ES-I3 (cell line): ENCODE measurements at regions not wholly inside any gene's neighbourhood (a gene's known extent, or its start where the extent isn't known, plus 50 kb on each side); places are given as distances from the start of the nearest gene placed in this dataset.
"Not testable (repeated sequence)": the region's sequence is repeated elsewhere in the genome, so short reads cannot be mapped to it uniquely, and the experiment has no call there.

Experiments
- H3K36me3 ChIP-seq: 2 replicates; pipeline ENCODE4 v1.6.1; 2013; ENCODE audit warnings: mild to moderate bottlenecking, low read length, control low read depth, moderate library complexity; ENCODE audit not compliant: insufficient read depth
- H3K4me1 ChIP-seq: 2 replicates; pipeline ENCODE4 v1.6.1; 2013; ENCODE audit warnings: mild to moderate bottlenecking, control low read depth, low read length; ENCODE audit not compliant: insufficient read depth
- H3K9ac ChIP-seq: 2 replicates; pipeline ENCODE4 v1.6.1; 2013; ENCODE audit warnings: low read depth, mild to moderate bottlenecking, low read length, moderate library complexity
- H3K9me3 ChIP-seq: 2 replicates; pipeline ENCODE4 v1.6.1; 2013; ENCODE audit warnings: mild to moderate bottlenecking, low read length, moderate library complexity; ENCODE audit not compliant: control insufficient read depth, insufficient read depth

GRCh38 chr2:8606649-8607550, 75.0 kb upstream of the ID2 start:
- Histone ChIP-seq H3K36me3 (no peaks in the 10 kb centered on the region), H3K9me3 (no peaks in the 10 kb centered on the region; the same call in 1 of the 2 replicates), H3K4me1 (peaks cover 6% of the 10 kb centered on the region; the same call in 1 of the 2 replicates), H3K9ac (no peak overlapping the region)

GRCh38 chr2:8607606-8608005, 74.2 kb upstream of the ID2 start:
- H3K4me1 ChIP-seq: peaks cover 6% of the 10 kb centered on the region; the same call in 1 of the 2 replicates
- H3K36me3 ChIP-seq: no peaks in the 10 kb centered on the region
- no peak overlapping the region for H3K9ac ChIP-seq
- H3K9me3 ChIP-seq: no peaks in the 10 kb centered on the region; the same call in 1 of the 2 replicates

GRCh38 chr2:8608411-8608954, 73.4 kb upstream of the ID2 start:
- Histone ChIP-seq H3K9me3 (no peaks in the 10 kb centered on the region; the same call in 1 of the 2 replicates), H3K9ac (no peak overlapping the region), H3K4me1 (peaks cover 6% of the 10 kb centered on the region; the same call in 1 of the 2 replicates), H3K36me3 (no peaks in the 10 kb centered on the region)

- H3K36me3 ChIP-seq: no peaks in the 10 kb centered on the region
- no peaks in the 10 kb centered on the region; the same call in 1 of the 2 replicates for H3K9me3 ChIP-seq
- no peak overlapping the region for H3K9ac ChIP-seq
- H3K4me1 ChIP-seq: peaks cover 6% of the 10 kb centered on the region; the same call in 1 of the 2 replicates
These were observed 72.5 kb upstream of the ID2 start for GRCh38 chr2:8609357-8609811.

- not testable (repeated sequence) for H3K9me3 ChIP-seq, H3K9ac ChIP-seq, H3K4me1 ChIP-seq
These were observed 71.1 kb upstream of the ID2 start for GRCh38 chr2:8610775-8611174.

GRCh38 chr2:8611246-8611645, 70.6 kb upstream of the ID2 start:
- Histone ChIP-seq H3K36me3 (no peaks in the 10 kb centered on the region), H3K9me3 (no peaks in the 10 kb centered on the region; the same call in 1 of the 2 replicates), H3K4me1 (peaks cover 6% of the 10 kb centered on the region; the same call in 1 of the 2 replicates), H3K9ac (no peak overlapping the region)

More at GRCh38 chr2:8610775-8611174, 71.1 kb upstream of the ID2 start:
- H3K36me3 ChIP-seq: not testable (repeated sequence)

- Histone ChIP-seq H3K4me1 (peaks cover 6% of the 10 kb centered on the region; the same call in 1 of the 2 replicates), H3K36me3 (no peaks in the 10 kb centered on the region), H3K9me3 (no peaks in the 10 kb centered on the region; the same call in 1 of the 2 replicates), H3K9ac (no peak overlapping the region)
These were observed 70.2 kb upstream of the ID2 start for GRCh38 chr2:8611700-8612099.

- Histone ChIP-seq H3K4me1 (peaks cover 6% of the 10 kb centered on the region; the same call in 1 of the 2 replicates), H3K9me3 (no peaks in the 10 kb centered on the region; the same call in 1 of the 2 replicates), H3K9ac (no peak overlapping the region), H3K36me3 (no peaks in the 10 kb centered on the region)
These were observed 69.1 kb upstream of the ID2 start for GRCh38 chr2:8612734-8613179.

- H3K9ac ChIP-seq, H3K4me1 ChIP-seq, H3K36me3 ChIP-seq, H3K9me3 ChIP-seq: not testable (repeated sequence)
These were observed 68.5 kb upstream of the ID2 start for GRCh38 chr2:8613207-8613999.

- no peak overlapping the region for H3K9ac ChIP-seq
- H3K9me3 ChIP-seq: no peaks in the 10 kb centered on the region; the same call in 1 of the 2 replicates
- H3K4me1 ChIP-seq: peaks cover 4% of the 10 kb centered on the region; the same call in 1 of the 2 replicates
- H3K36me3 ChIP-seq: no peaks in the 10 kb centered on the region
These were observed 67.2 kb upstream of the ID2 start for GRCh38 chr2:8614646-8615045.

- Histone ChIP-seq H3K36me3 (no peaks in the 10 kb centered on the region), H3K9ac (no peak overlapping the region), H3K9me3 (no peaks in the 10 kb centered on the region; the same call in 1 of the 2 replicates), H3K4me1 (no peaks in the 10 kb centered on the region)
These were observed 66.6 kb upstream of the ID2 start for GRCh38 chr2:8615252-8615575.

GRCh38 chr2:8615576-8616281, 66.1 kb upstream of the ID2 start:
- no peaks in the 10 kb centered on the region for H3K9me3 ChIP-seq
- H3K4me1 ChIP-seq: no peaks in the 10 kb centered on the region
- no peaks in the 10 kb centered on the region for H3K36me3 ChIP-seq
- H3K9ac ChIP-seq: no peak overlapping the region

GRCh38 chr2:8617048-8617447, 64.8 kb upstream of the ID2 start:
- H3K4me1 ChIP-seq: no peaks in the 10 kb centered on the region
- H3K9me3 ChIP-seq: no peaks in the 10 kb centered on the region
- no peak overlapping the region for H3K9ac ChIP-seq
- no peaks in the 10 kb centered on the region for H3K36me3 ChIP-seq

GRCh38 chr2:8617590-8617989, 64.3 kb upstream of the ID2 start:
- Histone ChIP-seq H3K36me3 (no peaks in the 10 kb centered on the region), H3K9ac (no peak overlapping the region), H3K4me1 (no peaks in the 10 kb centered on the region), H3K9me3 (no peaks in the 10 kb centered on the region)
